HCT116 (cell line): ENCODE measurements at regions not wholly inside any gene's neighbourhood (a gene's known extent, or its start where the extent isn't known, plus 50 kb on each side); places are given as distances from the start of the nearest gene placed in this dataset.

ENCODE experiments used
- EZH2 ChIP-seq: fragments of 200-600 bp; sonication (generic); IDR thresholded peaks from 2 replicates; pipeline ENCODE4 v1.6.1; 2017; ENCODE audit warnings: antibody characterized with exemption, mixed run types
- EZH2phosphoT487 ChIP-seq: fragments of 200-600 bp; IDR thresholded peaks from 2 replicates; pipeline ENCODE4 v1.6.1; 2018; ENCODE audit warnings: antibody characterized with exemption, borderline replicate concordance
- POLR2A ChIP-seq: IDR thresholded peaks from 2 replicates; pipeline ENCODE4 v1.7.0; 2011; ENCODE audit warnings: borderline replicate concordance; ENCODE audit not compliant: insufficient read depth, insufficient read length; ENCODE audit errors: extremely low read depth
- POLR2AphosphoS5 ChIP-seq: IDR thresholded peaks from 2 replicates; pipeline ENCODE4 v1.6.1; 2011; ENCODE audit warnings: mild to moderate bottlenecking, low read depth, low read length, moderate library complexity
- SP1 ChIP-seq: IDR thresholded peaks from 2 replicates; pipeline ENCODE4 v1.6.1; 2012; ENCODE audit warnings: low read depth
- ZNF274 ChIP-seq: fragments of 200-500 bp; sonication (Bioruptor generic); IDR thresholded peaks from 2 replicates; pipeline ENCODE4 v1.6.1; 2014; ENCODE audit warnings: mild to moderate bottlenecking, low read depth, low read length, inconsistent platforms
- TF ChIP-seq, protein P1 (sequence below): IDR thresholded peaks from 2 replicates; pipeline ENCODE4 v1.6.1; 2012; ENCODE audit warnings: low read depth
- TF ChIP-seq, protein P2 (sequence below), 3 experiments: fragments of 200-600 bp in 1 of 3; sonication (generic) in 1 of 3; IDR thresholded peaks in 2 of 3; conservative IDR thresholded peaks in 1 of 3; 2 replicates each; pipeline ENCODE4 v1.5.1; 2012 to 2017; ENCODE audit warnings: low read depth in 2 of 3, low read length in 2 of 3, antibody characterized with exemption in 1 of 3, borderline replicate concordance in 1 of 3, control low read depth in 1 of 3, mild to moderate bottlenecking in 1 of 3, mixed read lengths in 1 of 3, mixed run types in 1 of 3, moderate library complexity in 1 of 3; ENCODE audit not compliant: insufficient read depth in 1 of 3
- TF ChIP-seq, protein P3 (sequence below): IDR thresholded peaks from 2 replicates; pipeline ENCODE4 v1.6.1; 2011; ENCODE audit warnings: mild to moderate bottlenecking, low read length, moderate library complexity; ENCODE audit not compliant: insufficient replicate concordance; ENCODE audit errors: extremely low read depth

DNA sequence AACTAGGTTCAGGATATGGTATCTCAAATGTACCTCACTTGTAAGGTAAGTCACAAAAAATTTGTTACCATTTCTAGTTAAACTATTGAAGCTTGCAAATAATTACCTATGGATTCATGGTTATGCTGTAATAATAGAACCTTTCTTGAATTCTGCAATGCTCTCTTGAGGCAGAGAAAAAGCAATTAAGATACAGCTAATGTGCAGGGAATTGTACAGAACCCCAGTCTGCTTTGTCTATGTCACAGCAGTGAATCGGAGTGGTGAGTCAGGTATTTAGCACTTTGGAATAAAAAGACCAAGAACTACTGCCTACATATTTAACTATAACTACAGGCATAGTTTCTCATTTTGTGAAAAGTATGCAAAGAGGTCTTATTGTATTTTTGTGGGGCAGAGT, 228.7 kb upstream of the GOT2 start:
- TF ChIP-seq POLR2A (no peak), POLR2AphosphoS5 (no peak), ZNF274 (no peak), EZH2phosphoT487 (no peak), SP1 (no peak), EZH2 (no peak)
- TF ChIP-seq, protein P1, sequence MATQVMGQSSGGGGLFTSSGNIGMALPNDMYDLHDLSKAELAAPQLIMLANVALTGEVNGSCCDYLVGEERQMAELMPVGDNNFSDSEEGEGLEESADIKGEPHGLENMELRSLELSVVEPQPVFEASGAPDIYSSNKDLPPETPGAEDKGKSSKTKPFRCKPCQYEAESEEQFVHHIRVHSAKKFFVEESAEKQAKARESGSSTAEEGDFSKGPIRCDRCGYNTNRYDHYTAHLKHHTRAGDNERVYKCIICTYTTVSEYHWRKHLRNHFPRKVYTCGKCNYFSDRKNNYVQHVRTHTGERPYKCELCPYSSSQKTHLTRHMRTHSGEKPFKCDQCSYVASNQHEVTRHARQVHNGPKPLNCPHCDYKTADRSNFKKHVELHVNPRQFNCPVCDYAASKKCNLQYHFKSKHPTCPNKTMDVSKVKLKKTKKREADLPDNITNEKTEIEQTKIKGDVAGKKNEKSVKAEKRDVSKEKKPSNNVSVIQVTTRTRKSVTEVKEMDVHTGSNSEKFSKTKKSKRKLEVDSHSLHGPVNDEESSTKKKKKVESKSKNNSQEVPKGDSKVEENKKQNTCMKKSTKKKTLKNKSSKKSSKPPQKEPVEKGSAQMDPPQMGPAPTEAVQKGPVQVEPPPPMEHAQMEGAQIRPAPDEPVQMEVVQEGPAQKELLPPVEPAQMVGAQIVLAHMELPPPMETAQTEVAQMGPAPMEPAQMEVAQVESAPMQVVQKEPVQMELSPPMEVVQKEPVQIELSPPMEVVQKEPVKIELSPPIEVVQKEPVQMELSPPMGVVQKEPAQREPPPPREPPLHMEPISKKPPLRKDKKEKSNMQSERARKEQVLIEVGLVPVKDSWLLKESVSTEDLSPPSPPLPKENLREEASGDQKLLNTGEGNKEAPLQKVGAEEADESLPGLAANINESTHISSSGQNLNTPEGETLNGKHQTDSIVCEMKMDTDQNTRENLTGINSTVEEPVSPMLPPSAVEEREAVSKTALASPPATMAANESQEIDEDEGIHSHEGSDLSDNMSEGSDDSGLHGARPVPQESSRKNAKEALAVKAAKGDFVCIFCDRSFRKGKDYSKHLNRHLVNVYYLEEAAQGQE: no peak
- TF ChIP-seq, protein P2, sequence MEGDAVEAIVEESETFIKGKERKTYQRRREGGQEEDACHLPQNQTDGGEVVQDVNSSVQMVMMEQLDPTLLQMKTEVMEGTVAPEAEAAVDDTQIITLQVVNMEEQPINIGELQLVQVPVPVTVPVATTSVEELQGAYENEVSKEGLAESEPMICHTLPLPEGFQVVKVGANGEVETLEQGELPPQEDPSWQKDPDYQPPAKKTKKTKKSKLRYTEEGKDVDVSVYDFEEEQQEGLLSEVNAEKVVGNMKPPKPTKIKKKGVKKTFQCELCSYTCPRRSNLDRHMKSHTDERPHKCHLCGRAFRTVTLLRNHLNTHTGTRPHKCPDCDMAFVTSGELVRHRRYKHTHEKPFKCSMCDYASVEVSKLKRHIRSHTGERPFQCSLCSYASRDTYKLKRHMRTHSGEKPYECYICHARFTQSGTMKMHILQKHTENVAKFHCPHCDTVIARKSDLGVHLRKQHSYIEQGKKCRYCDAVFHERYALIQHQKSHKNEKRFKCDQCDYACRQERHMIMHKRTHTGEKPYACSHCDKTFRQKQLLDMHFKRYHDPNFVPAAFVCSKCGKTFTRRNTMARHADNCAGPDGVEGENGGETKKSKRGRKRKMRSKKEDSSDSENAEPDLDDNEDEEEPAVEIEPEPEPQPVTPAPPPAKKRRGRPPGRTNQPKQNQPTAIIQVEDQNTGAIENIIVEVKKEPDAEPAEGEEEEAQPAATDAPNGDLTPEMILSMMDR (IDR thresholded peaks at IDR 0.05 in 2 of 3, conservative IDR thresholded peaks at IDR 0.05 in 1 of 3; ENCODE audit: borderline replicate concordance in 1 of 3, insufficient read depth in 1 of 3, low read depth in 2 of 3, low read length in 2 of 3): no peak
- TF ChIP-seq, protein P3, sequence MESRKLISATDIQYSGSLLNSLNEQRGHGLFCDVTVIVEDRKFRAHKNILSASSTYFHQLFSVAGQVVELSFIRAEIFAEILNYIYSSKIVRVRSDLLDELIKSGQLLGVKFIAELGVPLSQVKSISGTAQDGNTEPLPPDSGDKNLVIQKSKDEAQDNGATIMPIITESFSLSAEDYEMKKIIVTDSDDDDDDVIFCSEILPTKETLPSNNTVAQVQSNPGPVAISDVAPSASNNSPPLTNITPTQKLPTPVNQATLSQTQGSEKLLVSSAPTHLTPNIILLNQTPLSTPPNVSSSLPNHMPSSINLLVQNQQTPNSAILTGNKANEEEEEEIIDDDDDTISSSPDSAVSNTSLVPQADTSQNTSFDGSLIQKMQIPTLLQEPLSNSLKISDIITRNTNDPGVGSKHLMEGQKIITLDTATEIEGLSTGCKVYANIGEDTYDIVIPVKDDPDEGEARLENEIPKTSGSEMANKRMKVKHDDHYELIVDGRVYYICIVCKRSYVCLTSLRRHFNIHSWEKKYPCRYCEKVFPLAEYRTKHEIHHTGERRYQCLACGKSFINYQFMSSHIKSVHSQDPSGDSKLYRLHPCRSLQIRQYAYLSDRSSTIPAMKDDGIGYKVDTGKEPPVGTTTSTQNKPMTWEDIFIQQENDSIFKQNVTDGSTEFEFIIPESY: no peak
